Left kidney (tissue), 1 donor: ENCODE measurements at regions not wholly inside any gene's neighbourhood (a gene's known extent, or its start where the extent isn't known, plus 50 kb on each side); places are given as distances from the start of the nearest gene placed in this dataset.
A peak's percentile ranks its signal among the peaks of the same experiment; 100 is the strongest.
"Not testable (repeated sequence)": the region's sequence is repeated elsewhere in the genome, so short reads cannot be mapped to it uniquely, and the experiment has no call there.

Source experiments
- DNase-seq: peaks from one replicate; pipeline ENCODE4 v3.0.0-alpha.2; 2013

DNA sequence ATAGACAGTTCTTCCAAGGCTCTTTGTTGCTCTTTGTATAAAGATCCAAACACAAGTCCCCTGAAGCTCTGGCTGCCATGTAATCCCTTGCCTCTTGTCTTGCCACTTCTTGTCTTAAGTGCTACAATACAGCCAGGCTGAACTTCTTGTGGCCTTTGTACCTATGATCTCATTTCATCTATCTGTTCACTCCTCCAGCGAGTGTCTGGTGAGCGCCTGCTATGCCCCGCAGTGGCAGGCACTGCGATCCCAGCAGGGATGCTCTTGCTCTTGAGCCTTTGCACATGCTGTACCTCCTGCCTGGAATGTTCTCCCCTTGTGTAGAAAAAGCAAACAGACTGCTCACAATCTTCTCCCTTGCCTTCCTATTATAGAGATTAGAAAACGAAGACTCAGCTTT is 81.9 kb upstream of the ADPGK start:
- DNase-seq, result no peak

DNA sequence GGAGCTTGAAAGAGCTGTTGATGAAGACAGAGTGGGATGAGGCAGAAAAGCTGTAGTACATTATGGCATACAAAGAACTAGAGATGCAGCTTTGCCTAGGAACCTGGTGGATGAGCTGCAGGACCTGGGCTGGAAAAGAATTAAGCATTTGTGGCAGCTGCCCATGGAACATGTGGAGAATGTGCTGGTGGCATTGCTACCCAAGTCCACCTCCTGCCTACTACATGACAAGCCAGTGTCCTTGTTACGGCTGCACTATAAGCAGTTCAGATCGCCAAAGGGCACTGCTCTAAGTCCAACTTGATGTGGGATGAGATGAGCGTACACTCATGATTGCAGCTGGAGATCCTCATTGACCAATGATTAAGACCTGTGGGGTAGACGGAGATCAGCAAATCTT is 81.1 kb upstream of the ADPGK start:
- DNase-seq, result no peak

DNA sequence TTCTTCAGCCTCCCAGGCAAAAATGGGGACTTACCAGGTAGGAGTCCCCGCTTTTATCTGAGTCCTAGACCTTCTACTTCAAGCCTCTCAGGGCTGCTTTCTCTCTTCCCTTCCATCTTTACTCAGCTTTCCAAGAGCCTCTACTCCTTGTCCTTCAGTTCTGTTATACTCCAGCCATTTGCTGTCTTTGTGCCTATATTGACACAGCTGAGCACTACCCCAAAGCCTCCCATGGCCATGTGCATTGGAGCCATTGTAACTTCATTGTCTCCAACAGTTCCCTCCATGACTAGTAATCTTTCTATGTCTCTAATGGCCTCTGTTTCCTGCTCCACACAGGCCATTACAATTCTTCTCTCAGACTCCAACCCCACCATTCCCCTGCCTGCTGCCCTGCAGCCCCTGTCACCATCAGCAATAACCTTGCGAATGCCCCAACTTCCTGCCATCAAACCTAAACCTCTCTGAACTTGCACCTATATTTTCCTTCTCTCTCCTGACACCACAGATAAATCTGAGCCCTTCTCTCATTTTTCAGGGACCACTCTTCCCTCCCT is 77.9 kb upstream of the ADPGK start:
- DNase-seq, result no peak

DNA sequence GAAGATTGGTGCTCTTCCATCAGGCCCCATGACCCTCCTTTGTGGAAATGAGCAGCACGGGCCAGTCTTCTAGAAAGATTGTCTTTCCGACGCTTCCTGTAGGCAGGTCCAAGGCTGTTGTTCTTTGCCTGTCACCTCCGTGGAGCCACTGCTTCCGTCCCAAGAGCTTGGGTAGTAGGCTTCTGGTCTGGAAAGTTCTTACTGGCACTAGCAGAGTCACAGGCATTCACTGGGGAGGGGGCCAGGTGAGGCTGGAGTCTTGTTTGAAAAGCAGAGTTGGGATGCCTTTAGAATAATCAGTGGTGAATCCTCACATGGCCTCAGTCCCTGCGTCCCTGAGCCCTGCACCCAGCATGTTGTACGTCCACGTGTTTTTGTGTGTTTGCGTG is 76.2 kb upstream of the ADPGK start:
- DNase-seq, result no peak

DNA sequence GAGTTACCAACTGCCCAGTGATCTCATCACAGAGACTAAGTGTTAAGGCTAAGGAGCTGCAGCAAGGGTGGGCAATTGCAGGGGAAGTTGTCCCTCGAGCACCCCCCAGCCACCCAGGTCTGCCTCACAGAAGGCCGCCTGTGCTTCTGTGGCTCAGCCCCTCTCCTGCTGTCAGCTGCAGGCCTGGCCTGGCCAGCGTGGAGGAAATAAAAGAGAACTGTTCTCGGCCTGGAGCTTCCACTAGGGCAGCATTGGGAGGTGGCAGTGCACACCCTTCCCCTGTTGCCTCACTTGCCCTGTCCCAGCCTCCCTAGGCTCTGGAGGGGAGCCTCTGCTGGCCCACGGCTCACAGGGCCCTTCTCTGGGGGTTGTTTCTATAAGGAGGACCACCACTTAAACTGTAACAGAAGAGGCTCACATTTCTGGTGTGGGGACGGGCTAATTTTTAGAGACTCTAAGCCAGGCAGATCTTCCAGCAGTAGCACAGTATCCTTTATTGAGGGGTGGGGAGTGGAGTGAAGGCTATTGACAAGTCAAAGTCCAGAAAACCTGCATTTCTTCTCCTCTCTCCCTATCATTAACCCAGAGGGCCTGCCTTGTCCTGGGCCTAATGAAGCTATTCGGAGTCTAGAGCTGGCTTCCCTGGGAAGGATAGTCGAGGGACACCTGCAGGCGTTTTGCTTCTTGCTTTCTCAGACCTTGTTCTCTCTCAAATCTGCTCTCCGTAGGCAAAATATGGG is 75.6 kb upstream of the ADPGK start:
- DNase-seq, result no peak

DNA sequence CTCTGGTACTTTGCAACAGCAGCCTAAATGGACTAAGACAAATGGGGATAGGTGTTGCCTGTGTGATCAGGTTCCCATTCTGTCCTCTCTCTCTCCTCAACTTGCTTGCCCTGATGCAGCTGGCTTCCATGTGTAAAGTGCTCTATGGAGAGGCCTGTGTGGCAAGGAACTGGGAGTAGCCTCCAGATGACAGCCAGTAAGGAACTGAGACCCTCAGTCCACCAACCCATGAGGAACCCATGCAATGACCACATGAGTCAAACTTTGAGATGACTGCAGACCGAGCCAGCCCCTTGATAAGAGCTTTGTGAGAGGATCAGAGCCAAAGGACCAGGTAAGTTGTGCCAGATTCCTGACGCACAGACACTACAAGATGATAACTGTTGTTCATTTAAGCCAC is 74.6 kb upstream of the ADPGK start:
- DNase-seq, result no peak

DNA sequence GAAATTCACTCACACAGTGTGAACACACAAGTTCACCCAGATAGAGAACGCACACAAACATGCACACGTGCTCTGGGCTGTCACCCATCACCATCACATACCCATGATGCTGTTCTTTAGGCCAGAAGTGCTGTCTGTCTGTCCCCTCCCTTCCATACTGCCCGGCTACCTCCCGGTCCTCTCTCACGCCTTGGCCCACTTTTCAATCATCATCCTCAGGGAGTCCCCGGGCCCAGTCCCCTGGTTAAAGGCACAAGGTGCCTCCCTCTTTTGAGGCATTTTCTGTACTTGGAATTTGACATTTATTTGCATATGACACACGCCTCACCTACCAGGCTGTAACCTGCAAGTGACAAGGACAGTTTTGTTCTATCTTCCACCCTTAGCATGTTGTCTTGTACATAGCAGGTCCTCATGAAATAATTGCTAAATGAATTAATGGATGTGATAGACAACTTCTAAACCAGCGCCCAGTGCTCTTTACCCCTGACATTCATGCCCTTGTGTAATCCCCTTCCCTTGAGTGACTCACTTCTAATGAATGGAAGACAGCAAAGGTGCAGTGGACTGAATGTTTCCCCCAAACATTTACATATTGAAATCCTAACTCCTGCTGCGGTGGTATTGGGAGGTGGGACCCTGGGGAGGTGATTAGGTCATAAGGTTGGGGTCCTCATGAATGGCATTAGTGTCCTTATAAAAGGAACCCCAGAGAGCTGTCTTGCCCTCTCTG is 73.9 kb upstream of the ADPGK start:
- DNase-seq, result no peak

DNA sequence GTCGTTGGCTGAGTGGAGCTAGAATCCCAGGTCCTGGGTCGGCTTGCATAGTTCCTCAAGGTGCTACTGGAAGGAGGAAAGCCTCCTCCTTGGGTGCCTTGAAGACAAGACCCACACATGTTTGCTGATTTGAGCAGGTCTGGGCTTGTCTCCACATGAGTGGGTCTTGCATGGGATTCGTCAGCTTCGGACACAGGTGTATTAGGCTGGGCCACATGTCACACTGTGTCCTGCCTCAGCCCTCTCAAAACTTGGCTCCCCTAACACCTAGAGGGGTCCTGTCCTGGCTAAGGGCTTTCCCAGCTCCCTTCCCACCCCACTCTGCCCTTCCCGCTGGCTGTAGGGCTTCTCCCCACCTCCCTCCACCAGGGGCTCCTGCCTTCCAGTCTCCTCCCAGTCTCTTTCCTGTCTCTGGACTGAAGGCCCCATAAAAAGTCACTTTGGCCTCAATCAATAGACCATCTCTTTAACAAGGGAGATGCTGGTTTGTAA is 73.0 kb upstream of the ADPGK start:
- DNase-seq, result no peak

DNA sequence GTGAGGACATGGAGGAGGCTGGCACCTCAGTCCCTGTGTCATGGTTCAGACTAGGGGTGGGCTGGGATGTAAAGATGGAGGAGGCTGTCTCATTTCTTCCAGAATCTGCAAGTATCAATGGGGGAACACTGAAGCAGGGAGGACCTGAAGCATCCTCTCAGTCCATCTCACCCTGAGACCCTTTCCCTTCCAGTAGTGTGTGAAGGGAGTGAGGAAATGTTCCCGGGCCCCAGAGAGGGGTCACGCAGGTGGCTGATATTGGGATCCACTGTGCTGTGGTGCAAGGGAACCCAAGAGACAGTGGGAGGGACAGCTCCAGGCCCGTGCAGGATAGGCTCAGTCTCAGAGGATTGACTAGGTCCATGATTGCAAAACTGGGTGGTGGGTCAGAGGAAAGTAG is 72.2 kb upstream of the ADPGK start:
- no peak for DNase-seq

DNA sequence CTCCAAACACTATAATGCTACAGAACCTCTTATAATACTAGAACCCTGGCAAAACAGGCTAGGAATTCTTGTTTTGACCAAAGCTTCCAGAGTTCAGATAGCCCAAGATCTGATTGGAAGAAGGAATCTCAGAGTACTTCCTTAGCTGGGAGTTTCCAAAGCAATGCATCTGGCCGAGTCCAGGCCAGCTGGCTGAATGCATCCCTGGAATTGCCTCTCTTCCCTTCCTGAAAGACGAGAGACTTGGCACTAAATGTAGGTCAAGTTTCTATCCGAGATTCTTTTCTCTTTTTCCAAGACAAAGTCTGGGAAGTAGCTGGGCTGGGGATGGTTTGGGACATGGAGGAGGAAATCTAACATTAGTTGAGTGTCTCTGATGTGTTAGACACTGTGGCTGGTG is 68.7 kb upstream of the ADPGK start:
- DNase-seq, result no peak

DNA sequence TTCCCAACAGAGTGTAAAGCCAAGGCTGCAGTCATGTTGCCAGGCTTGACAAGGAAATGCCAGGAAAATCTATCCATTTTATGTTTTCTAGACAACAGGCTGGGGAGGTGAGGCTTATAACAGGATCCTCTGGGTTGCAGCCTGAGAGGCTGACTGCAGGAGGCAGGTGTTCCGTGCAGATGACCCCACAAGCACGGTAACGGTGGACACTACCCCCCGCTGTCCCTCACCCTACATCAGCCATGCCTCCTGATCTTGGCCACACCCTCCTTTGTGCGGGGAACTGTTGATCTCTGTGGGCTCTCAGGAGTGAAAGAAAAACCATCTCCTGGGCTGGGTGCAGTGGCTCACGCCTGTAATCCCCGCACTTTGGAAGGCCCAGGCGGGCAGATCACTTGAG is 68.0 kb upstream of the ADPGK start:
- no peak for DNase-seq

DNA sequence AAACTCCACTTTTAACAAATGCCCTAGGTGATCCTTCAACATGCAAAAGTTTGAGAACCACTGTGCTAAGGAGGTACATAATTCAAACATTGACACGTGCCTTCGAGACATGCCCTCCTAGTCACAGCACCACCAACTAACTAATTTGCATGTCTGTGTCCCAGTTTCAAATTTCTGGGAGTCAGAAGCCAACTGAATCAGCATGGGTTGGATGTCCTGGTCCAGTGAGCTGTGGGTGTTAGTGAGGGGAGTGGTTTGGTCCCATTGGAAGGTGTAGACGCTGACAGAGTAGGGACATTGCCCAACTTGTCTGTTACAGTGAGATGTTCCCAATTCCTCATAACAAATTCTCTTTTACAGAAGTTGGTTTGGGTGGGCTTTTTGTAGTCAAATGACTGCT is 67.3 kb upstream of the ADPGK start:
- no peak for DNase-seq

DNA sequence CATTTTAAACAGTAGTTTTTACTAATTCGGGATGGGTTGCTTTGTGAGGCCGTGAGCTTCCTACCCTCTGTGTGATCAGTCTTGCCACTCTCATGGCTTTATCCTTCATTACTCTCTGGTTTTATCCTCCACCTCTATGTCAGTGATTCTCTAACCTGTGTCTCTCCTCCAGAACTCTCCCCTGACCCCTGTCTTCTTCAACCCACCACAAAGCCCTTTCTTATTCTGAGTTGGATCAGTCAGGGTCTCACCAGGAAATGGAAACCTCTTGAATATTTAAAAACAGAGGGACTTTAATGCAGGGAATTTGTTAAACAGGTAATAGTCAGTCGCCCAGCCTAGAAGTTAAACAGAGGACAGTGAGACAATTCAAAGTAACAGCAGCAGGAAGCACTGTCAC is 64.2 kb upstream of the ADPGK start:
- no peak for DNase-seq

DNA sequence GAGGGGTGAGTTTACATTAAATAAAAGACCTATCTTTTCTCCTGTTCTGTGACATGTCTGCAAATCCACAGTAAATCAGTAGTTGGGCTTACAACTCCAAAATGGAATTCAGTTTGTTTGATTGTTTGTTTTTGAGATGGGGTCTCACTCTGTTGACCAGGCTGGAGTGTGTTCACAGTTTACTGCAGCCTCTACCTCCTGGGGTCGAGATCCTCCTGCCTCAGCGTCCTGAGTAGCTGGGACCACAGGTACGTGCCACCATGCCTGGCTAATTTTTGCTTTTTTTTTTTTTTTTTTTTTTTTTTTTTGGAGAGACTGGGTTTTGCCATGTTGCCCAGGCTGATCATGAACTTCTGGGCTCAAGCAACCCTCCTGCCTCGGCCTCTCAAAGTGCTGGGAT is 63.5 kb upstream of the ADPGK start:
- no peak for DNase-seq

DNA sequence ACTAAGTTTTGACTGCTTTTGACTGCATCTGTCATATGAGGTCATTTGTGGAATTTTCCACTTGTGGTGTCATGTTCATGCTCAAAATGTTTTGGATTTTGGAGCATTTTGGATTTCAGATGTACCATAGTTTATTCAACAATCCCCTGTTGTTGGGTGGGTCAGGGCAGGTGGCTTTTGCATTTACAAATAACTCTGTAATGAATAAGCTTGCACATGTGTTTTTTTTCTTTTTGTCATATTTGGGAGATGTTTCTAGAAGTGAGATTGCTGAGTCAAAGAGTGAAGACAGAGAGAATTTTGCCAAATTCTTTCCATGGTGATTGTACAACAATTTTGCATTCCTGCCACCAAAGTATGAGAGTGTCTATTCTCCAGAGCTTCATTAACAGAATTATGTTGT is 62.4 kb upstream of the ADPGK start:
- DNase-seq, result no peak

DNA sequence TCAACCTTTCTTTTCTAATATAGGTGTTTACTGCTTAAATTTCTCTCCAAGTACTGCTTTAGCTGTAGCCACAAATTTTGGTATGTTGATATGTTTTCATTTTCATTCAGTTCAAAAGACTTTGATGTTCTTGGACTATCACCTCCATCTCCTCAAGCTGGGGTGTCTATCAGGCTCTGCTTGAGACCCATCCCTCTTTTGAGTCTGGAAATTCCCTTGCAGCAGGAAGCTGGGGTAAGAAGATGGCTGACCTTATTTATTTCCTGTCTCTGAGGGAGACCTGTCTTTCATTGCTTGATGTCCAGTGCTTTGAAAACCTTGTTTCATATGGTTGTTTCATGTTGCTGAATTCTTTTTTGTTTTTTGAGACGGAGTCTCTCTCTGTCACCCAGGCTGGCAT is 60.5 kb upstream of the ADPGK start:
- DNase-seq, result no peak

DNA sequence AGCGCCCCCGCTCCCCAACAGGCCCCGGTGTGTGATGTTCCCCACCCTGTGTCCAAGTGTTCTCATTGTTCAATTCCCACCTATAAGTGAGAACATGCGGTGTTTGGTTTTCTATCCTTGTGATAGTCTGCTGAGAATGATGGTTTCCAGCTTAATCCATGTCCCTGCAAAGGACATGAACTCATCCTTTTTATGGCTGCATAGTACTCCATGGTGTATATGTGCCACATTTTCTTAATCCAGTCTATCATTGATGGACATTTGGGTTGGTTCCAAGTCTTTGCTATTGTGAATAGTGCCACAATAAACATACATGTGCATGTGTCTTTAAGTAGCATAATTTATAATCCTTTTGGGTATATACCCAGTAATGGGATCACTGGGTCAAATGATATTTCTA is 59.8 kb upstream of the ADPGK start:
- not testable (repeated sequence) for DNase-seq

DNA sequence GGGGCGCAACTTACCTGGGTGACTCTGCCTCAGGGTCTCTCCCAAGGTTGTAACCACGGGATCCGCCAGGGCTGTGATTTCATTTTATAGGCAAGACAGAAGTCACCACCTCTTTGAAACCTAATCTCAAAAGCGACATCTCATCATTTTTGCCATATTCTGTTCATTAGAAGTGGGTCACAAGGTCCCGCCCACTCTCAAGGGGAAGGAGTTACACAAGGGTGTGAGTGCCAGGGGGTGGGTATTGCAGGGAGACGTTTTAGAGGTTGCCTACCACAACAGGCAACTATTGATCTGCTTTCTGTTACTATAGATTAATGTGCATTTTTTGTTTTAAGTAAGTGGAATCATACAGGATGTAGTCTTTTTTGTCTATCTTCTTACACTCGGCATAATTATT is 56.6 kb upstream of the ADPGK start:
- DNase-seq, result no peak

DNA sequence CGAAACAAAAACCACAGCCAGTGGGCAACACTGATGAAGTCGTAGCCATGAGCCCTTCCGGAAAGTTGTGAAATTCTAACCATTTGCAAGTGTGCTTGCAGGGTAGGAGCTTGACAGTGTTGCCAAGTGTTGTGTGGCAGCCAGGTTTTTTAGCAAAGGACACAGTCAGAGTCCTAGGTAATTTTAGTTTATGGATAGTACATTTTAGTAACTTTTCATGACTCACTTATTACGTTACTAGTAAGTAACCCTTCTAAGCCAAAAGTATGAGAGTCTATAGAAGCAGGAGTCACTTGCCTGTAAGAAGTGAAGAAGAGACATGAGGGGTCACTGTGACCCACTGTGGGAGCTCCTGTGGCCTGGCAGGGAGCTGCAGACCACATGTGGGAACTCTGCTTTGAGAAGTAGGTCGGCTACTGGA is 54.8 kb upstream of the ADPGK start:
- DNase-seq, result no peak

DNA sequence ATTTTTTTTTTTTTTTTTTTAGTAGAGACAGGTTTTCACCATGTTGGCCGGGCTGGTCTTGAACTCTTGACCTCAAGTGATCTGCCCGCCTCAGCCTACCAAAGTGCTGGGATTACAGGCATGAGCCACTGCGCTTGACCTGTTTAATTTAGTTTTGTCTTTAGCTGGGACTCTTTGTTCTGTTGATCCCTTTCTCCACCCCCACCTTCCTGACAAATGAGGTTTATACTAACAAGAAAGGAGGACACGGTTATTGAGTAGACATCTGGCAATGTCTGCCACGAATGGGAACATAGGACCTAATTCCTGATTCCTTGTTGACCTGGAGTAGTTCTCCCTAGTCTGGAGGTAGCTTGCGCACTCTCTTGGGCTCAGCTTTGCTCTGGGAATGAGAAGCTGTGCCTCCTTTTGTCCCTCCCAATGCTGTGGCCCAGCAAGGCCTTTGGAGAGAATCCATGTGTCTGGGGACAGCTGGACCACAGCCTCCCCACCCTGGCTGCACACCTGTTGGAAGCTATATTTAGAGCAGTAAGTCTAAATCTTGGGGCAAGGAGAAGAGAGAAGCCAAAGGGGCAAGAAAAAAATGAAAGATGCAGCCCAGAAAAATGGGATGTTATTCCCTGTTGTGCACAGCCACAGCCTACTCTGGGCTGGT is 53.2 kb upstream of the ADPGK start:
- DNase-seq, result no peak

DNA sequence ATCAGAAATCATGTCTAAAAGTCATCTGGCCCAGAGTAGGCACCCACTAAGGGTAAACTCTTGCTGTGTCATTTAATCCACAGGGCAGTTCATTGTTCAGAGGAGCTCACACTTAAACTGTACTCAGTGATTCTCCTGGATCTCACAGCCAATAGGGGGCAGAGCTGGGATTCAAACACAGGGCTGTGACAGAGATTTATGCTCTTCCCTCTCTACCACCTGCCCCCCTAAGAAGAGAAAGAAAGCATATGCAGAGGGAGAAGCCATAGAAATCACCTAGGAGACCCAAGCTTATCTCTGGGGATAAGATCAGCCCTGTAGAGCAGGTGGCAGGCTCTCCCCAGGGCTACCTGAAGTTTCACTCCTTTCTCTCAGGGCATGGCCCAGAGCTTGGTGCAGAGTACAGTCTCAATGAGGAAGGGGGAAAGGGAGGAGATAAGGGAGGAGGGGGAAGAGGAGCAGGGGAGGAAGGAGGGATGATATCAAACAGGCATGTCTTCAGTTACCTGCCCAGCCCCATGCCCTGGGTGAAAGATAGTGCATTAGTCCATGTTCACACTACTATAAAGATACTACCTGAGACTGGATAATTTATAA is 51.8 kb upstream of the ADPGK start:
- DNase-seq, result peak; percentile 26

DNA sequence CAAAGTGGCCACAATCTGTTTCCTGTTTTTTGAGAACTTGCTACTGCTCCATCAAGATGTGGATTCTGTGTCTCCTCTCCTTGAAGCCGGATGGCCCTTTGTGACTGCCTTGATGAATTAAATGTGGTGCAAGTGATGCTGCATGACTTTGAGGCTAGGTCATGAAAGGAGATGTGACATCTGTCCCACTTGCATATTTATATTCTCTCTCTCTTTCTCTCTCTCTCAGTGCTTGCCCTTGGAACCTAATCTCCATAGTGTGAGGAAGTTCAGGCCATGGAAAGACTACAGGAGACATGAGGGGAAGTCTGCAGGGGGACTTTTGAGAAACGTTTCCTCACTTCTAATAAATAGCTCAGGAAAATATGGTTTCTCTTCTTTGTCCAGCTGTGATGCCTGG is 50.0 kb upstream of the ADPGK start:
- no peak for DNase-seq
